Smooth muscle cell (in vitro differentiated cells): ENCODE measurements at regions not wholly inside any gene's neighbourhood (a gene's known extent, or its start where the extent isn't known, plus 50 kb on each side); places are given as distances from the start of the nearest gene placed in this dataset.

ENCODE experiments used
- DNase-seq: peaks from one replicate; lab custom pipeline; 2025; ENCODE audit not compliant: unreplicated experiment; lab: John Stamatoyannopoulos, UW
- H2AFZ ChIP-seq: fragments of 200-600 bp; sonication (generic); 2 replicates; pipeline ENCODE4 v1.6.0; 2016; ENCODE audit warnings: antibody characterized with exemption, low read depth, mild to moderate bottlenecking
- H3F3A ChIP-seq: fragments of 200-600 bp; sonication (generic); 2 replicates; pipeline ENCODE4 v1.6.0; 2017; ENCODE audit warnings: antibody characterized with exemption, low read depth
- H3K27ac ChIP-seq: fragments of 200-600 bp; sonication (generic); 2 replicates; pipeline ENCODE4 v1.5.1; 2016; ENCODE audit warnings: low read depth, mild to moderate bottlenecking
- H3K27me3 ChIP-seq: fragments of 200-600 bp; sonication (generic); 2 replicates; pipeline ENCODE4 v1.6.1; 2016; ENCODE audit warnings: low read depth, mild to moderate bottlenecking
- H3K36me3 ChIP-seq: fragments of 200-600 bp; sonication (generic); 2 replicates; pipeline ENCODE4 v1.5.1; 2016; ENCODE audit warnings: low read depth
- H3K4me1 ChIP-seq: fragments of 200-600 bp; sonication (generic); 2 replicates; pipeline ENCODE4 v1.5.1; 2016; ENCODE audit warnings: low read depth
- H3K4me2 ChIP-seq: fragments of 200-600 bp; sonication (generic); 2 replicates; pipeline ENCODE4 v1.6.0; 2016; ENCODE audit warnings: mild to moderate bottlenecking
- H3K4me3 ChIP-seq: fragments of 200-600 bp; sonication (generic); 2 replicates; pipeline ENCODE4 v1.5.1; 2016; ENCODE audit warnings: mild to moderate bottlenecking
- H3K79me2 ChIP-seq: fragments of 200-600 bp; sonication (generic); 2 replicates; pipeline ENCODE4 v1.6.0; 2016; ENCODE audit warnings: low read depth, mild to moderate bottlenecking
- H3K9ac ChIP-seq: fragments of 200-600 bp; sonication (generic); 2 replicates; pipeline ENCODE4 v1.6.0; 2016; ENCODE audit warnings: low read depth
- H3K9me3 ChIP-seq: fragments of 200-600 bp; sonication (generic); replicated peaks from 2 replicates; pipeline ENCODE4 v1.5.1; 2016; ENCODE audit warnings: low read depth
- H4K20me1 ChIP-seq: fragments of 200-600 bp; sonication (generic); 2 replicates; pipeline ENCODE4 v1.6.0; 2016; ENCODE audit warnings: low read depth
- CTCF ChIP-seq: fragments of 200-600 bp; sonication (generic); IDR thresholded peaks from 2 replicates; pipeline ENCODE4 v1.5.1; 2017; ENCODE audit warnings: borderline replicate concordance, mild to moderate bottlenecking, antibody characterized with exemption; ENCODE audit not compliant: insufficient read depth, poor library complexity, severe bottlenecking
- WGBS: methylation state at CpG from one replicate; pipeline ENCODE4 v1.1.7; 2016; ENCODE audit warnings: low lambda C conversion rate; 5-methylcytosine and 5-hydroxymethylcytosine counted together

- DNase-seq, result no peak
- Histone ChIP-seq H3K79me2 (no peaks in the 10 kb centered on the region), H3K9ac (no peak overlapping the region), H2AFZ (no peak overlapping the region), H4K20me1 (no peaks in the 10 kb centered on the region), H3K4me2 (no peak overlapping the region), H3K4me1 (peaks cover 6% of the 10 kb centered on the region), H3K27ac (no peak overlapping the region), H3K9me3 (no peaks in the 10 kb centered on the region), H3K36me3 (no peaks in the 10 kb centered on the region), H3K27me3 (no peaks in the 10 kb centered on the region), H3F3A (no peaks in the 10 kb centered on the region), H3K4me3 (no peak overlapping the region)
- peak; percentile 27 for TF ChIP-seq CTCF
- 58% methylated on average over 4 of the region's 4 CpGs for WGBS
Measured at GRCh38 chr4:81688085-81688484, 216.4 kb upstream of the RASGEF1B start.

GRCh38 chr4:81687471-81687870, 215.8 kb upstream of the RASGEF1B start:
- no peaks in the 10 kb centered on the region for H3K9me3 ChIP-seq
- no peaks in the 10 kb centered on the region for H3K36me3 ChIP-seq
- H3K79me2 ChIP-seq, result no peaks in the 10 kb centered on the region
- H4K20me1 ChIP-seq, result no peaks in the 10 kb centered on the region
- no peak overlapping the region for H2AFZ ChIP-seq
- H3K4me3 ChIP-seq, result no peak overlapping the region
- no peak for DNase-seq
- no peaks in the 10 kb centered on the region for H3K27me3 ChIP-seq
- WGBS, result 92% methylated on average over 1 of the region's 1 CpG
- peaks cover 6% of the 10 kb centered on the region for H3K4me1 ChIP-seq
- no peak overlapping the region for H3K27ac ChIP-seq
- H3F3A ChIP-seq, result no peaks in the 10 kb centered on the region
- H3K9ac ChIP-seq, result no peak overlapping the region
- TF ChIP-seq CTCF, result no peak
- H3K4me2 ChIP-seq, result no peak overlapping the region

- H3K27me3 ChIP-seq, result no peaks in the 10 kb centered on the region
- 79% methylated on average over 2 of the region's 2 CpGs for WGBS
- no peak for DNase-seq
Measured at GRCh38 chr4:81685104-81685503, 213.4 kb upstream of the RASGEF1B start.

More at GRCh38 chr4:81685104-81685503, 213.4 kb upstream of the RASGEF1B start:
- no peaks in the 10 kb centered on the region for H3F3A ChIP-seq
- H3K4me2 ChIP-seq, result no peak overlapping the region
- no peaks in the 10 kb centered on the region for H3K36me3 ChIP-seq
- no peak overlapping the region for H3K27ac ChIP-seq
- no peak overlapping the region for H3K4me3 ChIP-seq
- no peak for TF ChIP-seq CTCF
- H4K20me1 ChIP-seq, result no peaks in the 10 kb centered on the region
- no peak overlapping the region for H2AFZ ChIP-seq
- peaks cover 2% of the 10 kb centered on the region for H3K4me1 ChIP-seq
- H3K9me3 ChIP-seq, result no peaks in the 10 kb centered on the region
- no peaks in the 10 kb centered on the region for H3K79me2 ChIP-seq
- H3K9ac ChIP-seq, result no peak overlapping the region
